Hepatocyte (in vitro differentiated cells): ENCODE measurements at regions not wholly inside any gene's neighbourhood (a gene's known extent, or its start where the extent isn't known, plus 50 kb on each side); places are given as distances from the start of the nearest gene placed in this dataset.
A peak's percentile ranks its signal among the peaks of the same experiment; 100 is the strongest.

Experiments used
- DNase-seq: peaks from one replicate; pipeline ENCODE4 v3.0.0-alpha.2; 2016; ENCODE audit warnings: low spot score
- H2AFZ ChIP-seq: fragments of 200-600 bp; sonication (generic); 2 replicates; pipeline ENCODE4 v1.6.0; 2016; ENCODE audit warnings: antibody characterized with exemption, mild to moderate bottlenecking
- H3K27ac ChIP-seq: fragments of 200-600 bp; sonication (generic); 2 replicates; pipeline ENCODE4 v1.5.1; 2016; ENCODE audit warnings: mild to moderate bottlenecking
- H3K27me3 ChIP-seq: fragments of 200-600 bp; sonication (generic); 2 replicates; pipeline ENCODE4 v1.6.1; 2016
- H3K36me3 ChIP-seq: fragments of 200-600 bp; sonication (generic); replicated peaks from 2 replicates; pipeline ENCODE4 v1.5.1; 2016; ENCODE audit warnings: low read depth; ENCODE audit not compliant: insufficient read depth
- H3K4me1 ChIP-seq: fragments of 200-600 bp; sonication (generic); 2 replicates; pipeline ENCODE4 v1.5.1; 2016; ENCODE audit warnings: mild to moderate bottlenecking, moderate library complexity; ENCODE audit not compliant: insufficient read depth
- H3K4me2 ChIP-seq: fragments of 200-600 bp; sonication (generic); 2 replicates; pipeline ENCODE4 v1.6.0; 2016
- H3K4me3 ChIP-seq: fragments of 200-600 bp; sonication (generic); 2 replicates; pipeline ENCODE4 v1.5.1; 2016; ENCODE audit warnings: mild to moderate bottlenecking
- H3K79me2 ChIP-seq: fragments of 200-600 bp; sonication (generic); 2 replicates; pipeline ENCODE4 v1.6.0; 2017; ENCODE audit warnings: mild to moderate bottlenecking
- H3K9me2 ChIP-seq: fragments of 200-600 bp; sonication (generic); replicated peaks from 2 replicates; pipeline ENCODE4 v1.6.0; 2017; ENCODE audit warnings: mild to moderate bottlenecking; ENCODE audit not compliant: insufficient read depth
- H3K9me3 ChIP-seq: fragments of 200-600 bp; sonication (generic); 2 replicates; pipeline ENCODE4 v1.5.1; 2016; ENCODE audit warnings: low read depth, mild to moderate bottlenecking
- H4K20me1 ChIP-seq: fragments of 200-600 bp; sonication (generic); 2 replicates; pipeline ENCODE4 v1.6.0; 2016; ENCODE audit warnings: mild to moderate bottlenecking; ENCODE audit not compliant: insufficient read depth, poor library complexity, severe bottlenecking
- CTCF ChIP-seq: fragments of 200-600 bp; sonication (generic); IDR thresholded peaks from 2 replicates; pipeline ENCODE4 v1.5.1; 2016; ENCODE audit warnings: antibody characterized with exemption, mild to moderate bottlenecking; ENCODE audit not compliant: poor library complexity
- EZH2 ChIP-seq: fragments of 200-600 bp; sonication (generic); IDR thresholded peaks from 2 replicates; pipeline ENCODE4 v1.6.1; 2016; ENCODE audit warnings: antibody characterized with exemption, mild to moderate bottlenecking, borderline replicate concordance
- EZH2phosphoT487 ChIP-seq: fragments of 200-600 bp; sonication (generic); IDR thresholded peaks from one replicate; pipeline ENCODE4 v1.6.1; 2018; ENCODE audit warnings: antibody characterized with exemption, mild to moderate bottlenecking, low read depth, moderate library complexity; ENCODE audit not compliant: unreplicated experiment, severe bottlenecking
- WGBS: methylation state at CpG from one replicate; pipeline ENCODE4 v1.1.6; 2016; ENCODE audit warnings: low lambda C conversion rate; ENCODE audit errors: missing lambda C conversion rate; 5-methylcytosine and 5-hydroxymethylcytosine counted together

GRCh38 chr10:3239066-3239919, 66.7 kb upstream of the PITRM1 start:
- H3K27me3 ChIP-seq, result no peaks in the 10 kb centered on the region
- no peak overlapping the region for H2AFZ ChIP-seq
- TF ChIP-seq EZH2phosphoT487 (no peak), CTCF (peak; percentile 96)
- no peaks in the 10 kb centered on the region for H3K9me3 ChIP-seq
- no peak overlapping the region for H3K4me3 ChIP-seq
- no peaks in the 10 kb centered on the region for H3K9me2 ChIP-seq
- no peaks in the 10 kb centered on the region for H4K20me1 ChIP-seq
- DNase-seq, result peak; percentile 74
- 37% methylated on average over 35 of the region's 35 CpGs for WGBS
- no peaks in the 10 kb centered on the region for H3K4me1 ChIP-seq
- H3K79me2 ChIP-seq, result no peaks in the 10 kb centered on the region
- no peaks in the 10 kb centered on the region for H3K36me3 ChIP-seq
- no peak overlapping the region for H3K4me2 ChIP-seq
- H3K27ac ChIP-seq, result no peak overlapping the region

GRCh38 chr10:3238115-3238871, 65.7 kb upstream of the PITRM1 start:
- no peak overlapping the region for H2AFZ ChIP-seq
- H3K36me3 ChIP-seq, result no peaks in the 10 kb centered on the region
- H3K27me3 ChIP-seq, result no peaks in the 10 kb centered on the region
- no peaks in the 10 kb centered on the region for H4K20me1 ChIP-seq
- no peak overlapping the region for H3K27ac ChIP-seq
- H3K4me2 ChIP-seq, result no peak overlapping the region
- H3K9me2 ChIP-seq, result no peaks in the 10 kb centered on the region
- H3K9me3 ChIP-seq, result no peaks in the 10 kb centered on the region
- no peaks in the 10 kb centered on the region for H3K79me2 ChIP-seq
- WGBS, result 69% methylated on average over 26 of the region's 26 CpGs
- H3K4me3 ChIP-seq, result no peak overlapping the region
- H3K4me1 ChIP-seq, result no peaks in the 10 kb centered on the region
- TF ChIP-seq EZH2, result no peak
- no peak for TF ChIP-seq CTCF
- no peak for TF ChIP-seq EZH2phosphoT487
- no peak for DNase-seq

DNA sequence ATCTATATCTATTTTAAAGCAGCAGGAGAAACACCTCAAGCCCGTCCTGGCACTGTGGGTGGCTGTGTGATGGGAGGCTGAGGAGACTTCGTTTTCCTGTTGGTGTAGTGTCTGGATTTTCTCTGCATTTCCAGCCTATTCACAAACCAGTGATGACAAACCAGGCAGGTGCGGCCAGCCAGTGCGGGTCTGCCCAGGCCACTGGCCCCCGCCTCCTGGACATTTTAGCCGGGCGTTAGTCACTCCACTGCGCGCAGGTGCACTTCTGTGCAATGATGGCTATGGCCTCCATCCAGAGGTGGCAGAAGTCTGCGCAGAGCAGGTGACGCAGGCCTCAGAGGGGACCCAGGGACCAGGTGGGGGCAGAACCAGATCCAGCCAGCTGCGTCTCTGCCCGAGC, 64.9 kb upstream of the PITRM1 start:
- Histone ChIP-seq H3K9me3 (no peaks in the 10 kb centered on the region), H3K4me2 (no peak overlapping the region)
- no peak for TF ChIP-seq CTCF
- TF ChIP-seq EZH2, result no peak
- TF ChIP-seq EZH2phosphoT487, result no peak

More for the DNA sequence above, 64.9 kb upstream of the PITRM1 start:
- Histone ChIP-seq H4K20me1 (no peaks in the 10 kb centered on the region), H3K27ac (no peak overlapping the region), H2AFZ (no peak overlapping the region), H3K4me1 (no peaks in the 10 kb centered on the region), H3K79me2 (no peaks in the 10 kb centered on the region), H3K36me3 (no peaks in the 10 kb centered on the region), H3K27me3 (no peaks in the 10 kb centered on the region), H3K4me3 (no peak overlapping the region), H3K9me2 (no peaks in the 10 kb centered on the region)
- WGBS, result 94% methylated on average over 13 of the region's 13 CpGs
- DNase-seq, result no peak
